ENCODE measurements at regions not wholly inside any gene's neighbourhood (a gene's known extent, or its start where the extent isn't known, plus 50 kb on each side); places are given as distances from the start of the nearest gene placed in this dataset.
"Not testable (repeated sequence)": the region's sequence is repeated elsewhere in the genome, so short reads cannot be mapped to it uniquely, and the experiment has no call there.

DNA sequence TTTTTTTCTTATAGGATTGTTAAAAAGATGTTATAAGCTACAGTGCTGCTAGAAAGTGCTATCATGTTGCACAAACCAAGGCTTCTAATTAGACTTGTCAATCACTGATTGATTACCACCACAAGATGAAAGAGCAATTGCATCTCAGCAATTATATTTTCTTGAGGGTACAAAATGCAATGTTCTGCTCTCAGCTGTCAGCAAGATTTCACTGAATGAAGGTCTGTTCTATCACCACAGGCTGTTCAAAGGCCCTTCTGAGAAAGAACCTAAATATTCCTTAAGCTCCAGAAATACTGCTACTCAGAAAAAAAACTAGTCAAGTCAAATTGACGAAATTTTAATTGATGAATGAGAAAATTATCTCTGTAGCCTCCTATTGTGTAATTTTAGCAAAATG is 301.9 kb upstream of the KYNU start:
- DNase-seq (ENCODE audit: low read depth): no peak

DNA sequence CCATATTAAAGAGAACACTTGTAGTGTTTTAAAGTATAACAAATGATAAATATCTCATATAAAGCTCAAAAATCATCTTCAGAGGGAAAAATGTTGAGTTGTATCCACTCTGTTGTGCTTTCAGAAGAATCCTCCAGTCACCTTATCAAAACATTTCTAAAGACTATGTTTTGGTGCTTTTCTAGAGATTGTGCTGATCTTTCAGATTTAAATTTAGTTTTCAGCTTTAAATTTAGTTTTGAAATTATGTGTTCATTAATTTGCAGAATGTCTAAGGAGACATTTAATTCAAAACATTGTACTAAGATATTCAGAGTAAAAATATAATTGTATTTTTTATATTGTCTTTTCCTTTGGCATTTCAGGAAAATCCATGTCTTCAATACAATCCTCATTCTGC is 303.1 kb upstream of the KYNU start:
- DNase-seq (ENCODE audit: low read depth): no peak

DNA sequence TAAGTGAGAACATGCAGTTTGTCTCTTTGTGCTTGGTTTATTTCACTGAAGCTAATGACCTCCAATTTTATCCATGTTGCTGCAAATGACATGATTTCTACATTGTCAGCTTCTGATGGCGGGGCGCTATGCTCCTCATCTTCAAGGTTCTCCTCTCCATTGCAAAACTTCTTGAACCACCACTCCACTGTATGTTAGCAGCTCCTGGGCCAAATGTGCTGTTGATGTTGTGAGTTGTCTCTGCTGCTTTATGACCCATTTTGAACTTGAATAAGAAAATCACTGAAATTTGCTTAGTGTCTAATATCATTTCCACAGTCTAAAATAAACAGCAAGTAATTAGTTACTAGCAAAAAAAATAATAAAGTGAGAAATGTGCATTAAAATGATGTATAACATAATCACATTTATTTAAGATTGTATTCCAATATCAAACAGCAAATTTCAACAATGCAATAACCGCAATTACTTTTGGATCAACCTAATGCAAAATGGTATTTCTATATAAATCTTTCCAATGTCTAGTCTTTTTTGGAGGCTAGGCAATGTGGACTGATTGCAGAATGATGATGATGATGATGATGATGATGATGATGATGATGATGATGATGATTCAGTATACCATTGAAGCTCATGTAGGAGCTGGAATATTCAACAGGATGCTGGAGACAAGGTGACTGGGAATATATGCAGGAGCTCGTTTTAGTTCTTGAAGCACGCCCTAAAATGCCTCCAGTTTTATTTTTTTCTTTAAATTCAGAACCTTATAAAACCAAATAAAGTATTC is 304.9 kb upstream of the KYNU start:
- no peak for DNase-seq (ENCODE audit: low read depth)

DNA sequence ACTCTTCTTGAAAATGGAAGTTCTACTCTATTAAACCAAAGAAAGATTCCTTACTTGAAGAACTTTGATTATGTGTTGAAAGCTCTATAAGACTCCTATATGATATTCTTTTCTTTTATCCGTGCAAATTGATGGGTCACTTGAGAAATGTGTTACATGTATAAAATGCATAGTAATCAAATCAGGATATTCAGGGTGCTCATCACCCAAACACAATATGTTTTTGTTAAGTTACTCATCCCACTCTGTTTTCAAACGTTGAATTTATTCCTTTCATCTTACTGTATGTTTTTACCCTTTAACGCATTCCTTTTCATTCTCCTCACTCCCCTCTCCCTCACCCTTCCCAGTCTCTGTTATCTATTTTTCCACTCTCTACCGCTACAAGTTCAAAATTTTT is 305.5 kb upstream of the KYNU start:
- no peak for DNase-seq (ENCODE audit: low read depth)

DNA sequence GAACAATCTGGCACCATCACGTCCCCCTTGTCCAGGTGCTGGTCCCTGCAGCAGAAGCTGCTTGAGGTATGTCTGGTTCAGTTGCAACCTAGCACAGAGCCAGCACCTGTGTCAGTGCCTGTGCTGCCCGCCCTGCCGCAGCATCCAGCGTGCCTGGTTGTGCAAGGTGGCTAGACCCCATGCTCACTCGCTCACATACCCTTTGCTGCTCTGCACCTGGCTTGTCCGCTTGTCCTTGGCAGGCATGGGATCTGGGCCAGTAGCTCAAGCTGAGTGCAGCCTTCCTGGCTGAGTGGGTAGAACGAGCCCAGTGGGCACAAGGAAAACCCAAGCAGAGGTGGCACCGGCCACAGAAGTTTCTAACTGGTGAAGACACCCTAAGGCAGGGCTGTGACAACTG is 314.6 kb upstream of the KYNU start:
- no peak for DNase-seq (ENCODE audit: low read depth)

DNA sequence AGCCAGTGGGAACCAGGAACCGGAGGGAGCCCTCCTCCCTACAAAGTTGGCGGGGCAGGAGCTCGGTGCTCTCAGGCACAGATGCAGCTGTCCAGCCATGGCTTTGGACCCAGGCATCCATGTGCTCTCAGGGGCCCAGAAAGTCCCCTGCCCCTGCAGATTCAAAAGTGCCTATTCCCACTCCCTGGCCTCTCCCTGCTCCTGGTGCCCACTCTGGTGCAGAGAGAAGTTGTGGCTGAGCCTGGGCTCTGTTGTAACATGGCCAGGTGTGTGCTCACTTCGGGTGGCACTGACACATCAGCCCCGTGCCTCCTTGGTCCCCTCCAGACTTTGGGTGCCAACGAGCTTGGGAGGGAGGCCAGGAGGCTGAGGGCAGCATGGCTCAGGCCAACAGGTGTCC is 315.8 kb upstream of the KYNU start:
- no peak for DNase-seq (ENCODE audit: low read depth)

DNA sequence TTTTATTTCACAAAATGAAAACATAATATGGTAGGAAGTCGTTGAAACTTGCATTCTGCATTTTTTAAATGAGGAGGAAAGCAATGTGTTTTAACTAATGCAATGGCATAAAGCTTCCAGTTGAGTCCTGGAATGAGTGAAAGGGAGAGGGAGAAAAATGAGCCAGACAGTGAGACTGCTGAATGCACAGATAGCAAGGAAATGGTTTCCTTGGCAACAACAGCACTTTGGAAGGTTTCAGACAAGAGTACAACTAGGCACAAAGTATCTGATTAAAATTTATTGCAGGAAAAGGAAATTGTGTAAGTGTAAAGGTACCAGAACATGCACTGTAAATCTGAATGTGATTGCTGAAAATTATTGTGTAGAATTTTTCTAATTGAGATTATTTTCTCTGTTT is 320.1 kb upstream of the KYNU start:
- no peak for DNase-seq (ENCODE audit: low read depth)

DNA sequence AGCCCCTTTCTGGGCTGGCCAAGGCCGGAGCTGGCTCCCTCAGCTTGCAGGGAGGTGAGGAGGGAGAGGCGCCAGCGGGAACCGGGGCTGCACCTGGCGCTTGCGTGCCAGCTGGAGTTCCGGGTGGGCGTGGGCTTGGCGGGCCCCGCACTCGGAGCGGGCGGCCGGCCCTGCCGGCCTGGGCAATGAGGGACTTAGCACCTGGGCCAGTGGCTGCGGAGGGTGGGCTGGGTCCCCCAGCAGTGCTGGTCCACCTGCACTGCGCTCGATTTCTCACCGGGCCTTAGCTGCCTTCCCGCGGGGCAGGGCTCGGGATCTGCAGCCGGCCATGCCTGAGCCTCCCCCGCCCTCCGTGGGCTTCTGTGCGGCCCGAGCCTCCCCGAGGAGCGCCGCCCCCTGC is 331.5 kb upstream of the KYNU start:
- not testable (repeated sequence) for DNase-seq (ENCODE audit: low read depth)

DNA sequence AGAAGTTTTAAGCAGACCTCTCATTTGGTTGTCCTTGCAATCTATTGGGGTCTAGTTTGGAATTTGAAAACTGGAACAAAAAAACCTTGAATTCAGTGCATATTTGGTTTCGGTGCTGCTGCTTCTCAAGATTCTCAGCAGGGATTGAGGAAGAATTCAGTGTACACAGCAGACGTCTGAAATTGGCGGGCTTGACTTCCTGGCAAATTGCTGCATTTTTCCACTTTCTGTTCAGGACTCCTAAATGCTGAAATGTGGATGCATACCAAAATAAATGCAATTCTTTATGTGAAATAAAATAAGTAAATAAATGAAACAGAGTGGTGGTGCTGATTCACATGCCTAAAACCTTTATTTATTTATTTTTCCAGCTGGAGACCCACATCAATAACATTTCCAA is 332.4 kb upstream of the KYNU start:
- DNase-seq (ENCODE audit: low read depth): no peak

DNA sequence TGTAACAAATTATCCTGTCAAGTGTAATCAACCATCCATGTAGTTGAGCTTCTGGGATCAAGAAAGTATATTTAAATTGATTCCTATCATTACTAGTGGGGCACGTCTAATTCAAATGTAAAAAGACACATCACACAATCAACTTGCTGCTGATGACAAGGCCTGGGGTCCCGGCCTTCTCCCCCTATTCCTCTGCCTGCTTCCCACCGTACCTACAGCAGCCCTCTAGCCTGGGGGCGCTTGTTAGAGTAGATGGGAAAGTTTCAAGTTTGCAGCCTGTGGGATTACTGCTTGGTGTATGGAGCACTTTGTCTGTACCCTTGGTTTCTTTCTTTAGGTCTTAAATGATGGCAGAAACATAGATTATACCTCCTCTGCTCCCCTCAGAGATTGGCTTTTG is 333.3 kb upstream of the KYNU start:
- no peak for DNase-seq (ENCODE audit: low read depth)

DNA sequence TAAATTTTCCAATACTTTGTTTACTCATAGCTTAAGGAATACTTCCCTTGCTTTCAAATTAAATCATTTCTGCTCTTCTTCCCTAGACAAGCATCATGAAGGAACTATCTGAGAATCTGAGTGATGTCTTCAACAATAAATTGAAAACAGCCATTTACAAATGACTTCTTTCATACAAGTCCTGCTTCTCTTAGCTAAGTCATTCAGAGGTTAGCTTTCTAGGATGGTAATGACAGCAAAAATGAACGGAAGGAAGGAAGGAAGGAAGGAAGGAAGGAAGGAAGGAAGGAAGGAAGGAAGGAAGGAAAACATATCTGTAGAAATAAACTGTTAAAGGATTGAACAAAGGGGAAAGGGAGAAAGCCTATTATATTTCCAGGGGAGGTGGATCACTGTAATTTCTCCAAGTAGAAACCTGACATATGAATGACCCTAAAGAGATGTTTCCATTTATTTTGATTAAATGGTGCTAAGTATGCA is 335.0 kb upstream of the KYNU start:
- DNase-seq (ENCODE audit: low read depth): no peak

DNA sequence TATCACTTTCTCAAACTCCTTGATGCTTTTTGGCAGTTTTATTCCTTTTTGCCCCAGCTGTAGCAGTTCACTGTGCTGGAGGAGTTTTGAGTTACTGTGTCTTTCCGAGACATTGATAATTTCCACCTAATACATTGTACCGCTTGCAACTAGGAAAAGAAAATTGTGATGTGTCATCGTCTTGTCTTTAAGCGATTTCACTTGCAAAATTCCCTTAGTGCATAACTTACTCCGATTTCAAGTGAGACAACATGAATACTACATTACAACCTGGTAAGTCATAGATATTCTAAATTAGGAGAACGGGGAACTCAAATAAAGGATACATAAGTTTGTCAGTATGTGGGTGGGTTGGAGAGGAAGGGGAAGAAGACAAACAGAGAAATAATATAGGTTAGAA is 340.5 kb upstream of the KYNU start:
- DNase-seq (ENCODE audit: low read depth): no peak

DNA sequence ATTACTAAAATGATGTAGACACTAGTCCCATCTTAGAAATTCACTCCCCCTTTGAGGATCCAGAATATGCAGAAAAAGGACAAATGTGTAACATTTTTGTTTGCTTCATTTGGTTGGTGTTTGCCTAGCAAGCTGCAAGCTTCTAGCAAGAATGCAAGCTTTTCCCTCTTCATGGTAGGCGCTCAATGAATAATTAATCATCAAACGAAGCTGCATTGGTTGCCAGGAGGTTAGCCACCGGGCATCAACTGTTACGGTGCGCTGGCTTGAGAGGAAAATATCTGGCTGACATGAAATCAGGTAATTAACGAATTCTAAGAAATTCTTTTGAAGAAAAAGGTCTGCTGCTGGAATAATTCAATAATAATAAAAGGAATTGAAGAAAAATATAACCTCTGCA is 341.0 kb upstream of the KYNU start:
- no peak for DNase-seq (ENCODE audit: low read depth)

DNA sequence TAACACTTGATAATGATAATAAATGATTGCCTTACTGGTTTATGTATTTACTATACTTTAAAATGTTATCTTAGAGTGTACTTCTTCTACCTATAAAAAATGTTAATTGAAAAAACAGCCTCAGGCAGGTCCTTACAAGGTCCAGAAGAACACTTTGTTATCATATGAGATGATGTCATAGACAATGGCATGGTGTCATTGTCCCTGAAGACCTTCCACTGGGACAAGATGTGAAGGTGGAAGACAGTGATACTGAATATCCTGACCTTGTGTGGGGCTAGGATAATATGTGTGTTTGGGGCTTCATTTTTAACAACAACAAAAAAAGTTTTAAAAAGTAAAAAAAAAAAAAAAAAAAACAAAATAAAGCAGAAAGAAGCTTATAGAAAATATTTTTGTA is 342.2 kb upstream of the KYNU start:
- no peak for DNase-seq (ENCODE audit: low read depth)

DNA sequence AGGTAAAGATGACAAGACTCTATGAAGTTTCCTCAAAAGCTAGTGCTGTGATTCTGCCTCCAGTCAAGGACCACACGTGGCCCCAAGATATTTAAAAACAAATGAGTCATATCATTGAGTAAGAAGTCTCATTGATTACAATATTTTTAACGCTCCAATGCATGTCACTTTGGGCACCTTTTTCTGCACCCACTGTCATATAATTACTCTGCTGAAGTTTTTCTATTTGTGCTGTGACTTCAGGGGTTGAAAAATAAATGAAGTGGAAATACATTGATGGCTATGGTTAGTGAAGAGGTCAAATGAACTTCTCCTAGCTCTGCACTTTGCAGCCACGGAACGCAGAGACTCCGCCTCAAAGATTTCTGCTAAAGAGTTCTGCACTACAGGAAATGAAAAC is 344.3 kb upstream of the KYNU start:
- DNase-seq (ENCODE audit: low read depth): no peak

DNA sequence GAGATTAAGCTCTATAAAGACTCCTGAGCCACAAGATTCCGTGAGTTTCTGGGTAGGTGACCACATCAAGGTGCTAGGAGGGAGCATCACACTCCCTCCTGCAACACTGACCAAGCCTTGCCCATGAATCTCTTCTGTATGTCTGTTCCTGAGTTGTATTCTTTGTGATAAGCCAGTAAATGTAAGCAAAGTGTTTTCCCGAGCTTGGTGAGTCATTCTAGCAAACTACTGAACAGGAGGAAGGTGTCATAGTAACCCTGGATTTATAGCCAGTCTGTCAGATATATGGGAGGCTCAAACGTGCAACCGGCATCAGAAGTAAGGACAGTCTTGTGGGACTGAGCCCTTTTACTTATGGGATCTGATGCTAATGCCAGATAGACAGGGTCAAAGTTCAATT is 346.1 kb upstream of the KYNU start:
- no peak for DNase-seq (ENCODE audit: low read depth)

DNA sequence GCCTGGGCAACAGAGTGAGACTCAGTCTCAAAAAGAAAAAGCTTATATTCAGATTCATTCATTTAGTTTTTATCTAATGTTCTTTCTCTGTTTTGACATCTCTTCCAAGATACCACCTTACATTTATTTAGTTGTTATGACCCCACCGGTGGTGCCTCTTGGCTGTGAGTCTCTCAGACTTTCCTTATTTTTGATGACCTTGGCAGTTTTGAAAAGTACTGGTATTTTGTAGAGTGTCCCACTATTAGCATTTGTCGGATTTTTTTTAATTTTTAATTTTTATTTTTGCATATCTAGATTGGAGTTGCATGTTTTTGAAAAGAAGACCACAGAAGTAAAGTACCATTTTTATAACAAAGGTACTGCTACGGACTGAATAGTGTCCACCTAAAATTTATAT is 351.7 kb upstream of the KYNU start:
- no peak for DNase-seq (ENCODE audit: low read depth)

DNA sequence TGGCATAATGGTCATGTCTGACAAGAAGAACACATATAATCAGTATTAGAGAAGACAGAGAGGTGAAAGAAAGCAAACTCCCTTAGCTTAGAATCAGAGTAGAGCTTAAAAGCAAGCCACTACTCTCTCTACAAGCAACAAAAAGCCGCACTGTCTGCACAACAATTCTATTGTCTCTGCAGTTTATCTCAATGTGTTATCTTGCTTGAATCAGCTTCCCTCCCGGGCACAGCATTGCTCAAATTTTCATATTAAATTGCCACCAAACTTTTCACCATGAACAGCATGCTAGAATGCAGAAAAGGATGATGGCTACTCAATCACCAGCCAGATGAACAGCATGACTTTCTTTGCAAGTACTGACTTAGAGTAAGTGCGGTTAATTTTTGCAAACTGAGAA is 356.0 kb upstream of the KYNU start:
- no peak for DNase-seq (ENCODE audit: low read depth)

DNA sequence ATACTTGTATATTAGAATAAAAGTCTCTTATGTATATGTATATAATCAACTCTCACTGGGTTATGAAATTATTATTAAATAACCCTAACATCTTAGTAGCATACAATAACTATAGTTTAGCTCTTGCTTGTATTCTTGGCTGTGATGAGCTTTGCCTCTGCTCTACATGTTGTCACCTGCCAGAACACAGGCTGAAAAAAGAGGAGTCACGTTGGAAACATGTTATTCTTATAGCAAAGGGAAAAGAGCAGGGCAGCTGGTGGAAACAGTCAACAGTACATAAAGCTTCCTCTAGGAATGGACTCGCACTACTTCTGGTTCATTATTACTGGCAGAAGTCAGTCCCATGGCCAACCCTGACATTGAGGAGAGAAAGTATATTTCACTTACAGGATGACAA is 362.0 kb upstream of the KYNU start:
- DNase-seq (ENCODE audit: low read depth): no peak

DNA sequence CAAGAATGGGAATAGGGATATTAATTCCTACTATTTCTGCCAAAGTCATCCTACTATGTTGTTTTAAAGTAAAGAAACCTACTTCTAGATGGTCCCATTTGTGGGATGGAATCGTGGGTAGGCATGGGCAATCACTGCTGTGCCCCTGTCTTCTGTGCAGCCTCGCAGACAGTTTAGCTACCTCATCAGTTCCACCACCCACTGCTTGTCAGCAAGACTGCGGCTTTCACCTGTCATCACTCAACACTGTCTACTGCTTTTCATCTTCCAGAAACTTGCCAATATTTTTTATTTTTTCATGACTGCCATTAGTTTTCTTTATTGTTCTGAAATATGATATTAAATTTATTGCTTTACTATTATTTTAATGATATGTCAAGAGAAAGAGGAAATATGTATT is 368.1 kb upstream of the KYNU start:
- no peak for DNase-seq (ENCODE audit: low read depth)

DNA sequence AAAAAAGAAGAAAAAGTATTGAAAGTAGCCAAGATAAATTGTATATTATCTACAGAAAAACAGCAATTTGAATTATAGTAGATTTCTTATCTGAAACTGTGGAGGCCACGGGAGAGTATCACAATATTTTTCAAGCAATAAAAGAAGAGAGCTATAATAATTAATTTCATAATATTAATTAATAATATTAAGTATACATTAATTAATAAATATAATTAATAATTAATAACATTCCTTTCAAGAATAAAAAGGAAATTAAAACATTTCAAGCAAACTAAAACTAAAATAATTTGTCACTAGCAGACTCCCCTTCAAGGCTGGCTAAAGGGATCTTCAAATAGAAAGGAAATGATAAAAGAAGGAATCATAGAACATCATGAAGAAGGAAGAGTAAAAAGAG is 372.7 kb upstream of the KYNU start:
- DNase-seq (ENCODE audit: low read depth): no peak

DNA sequence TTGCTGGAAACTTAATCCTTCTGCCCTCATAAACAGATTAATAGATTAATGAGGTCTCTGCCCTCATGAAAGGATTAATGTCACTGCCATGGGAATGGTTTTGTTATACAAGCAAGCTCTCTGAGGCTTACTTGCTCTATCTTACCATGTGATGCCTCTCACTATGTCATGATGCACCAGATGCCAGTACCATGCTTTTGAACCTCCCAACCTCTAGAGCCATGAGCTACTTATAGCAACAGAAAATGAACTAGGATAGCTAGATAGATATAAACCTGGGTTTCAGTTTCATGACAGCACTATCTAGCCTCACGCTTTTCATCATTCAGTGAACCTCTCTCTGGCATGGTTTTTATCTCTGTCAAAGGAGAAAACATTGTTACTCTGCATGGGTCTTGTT is 371.6 kb upstream of the LRP1B start:
- DNase-seq (ENCODE audit: low read depth): no peak

DNA sequence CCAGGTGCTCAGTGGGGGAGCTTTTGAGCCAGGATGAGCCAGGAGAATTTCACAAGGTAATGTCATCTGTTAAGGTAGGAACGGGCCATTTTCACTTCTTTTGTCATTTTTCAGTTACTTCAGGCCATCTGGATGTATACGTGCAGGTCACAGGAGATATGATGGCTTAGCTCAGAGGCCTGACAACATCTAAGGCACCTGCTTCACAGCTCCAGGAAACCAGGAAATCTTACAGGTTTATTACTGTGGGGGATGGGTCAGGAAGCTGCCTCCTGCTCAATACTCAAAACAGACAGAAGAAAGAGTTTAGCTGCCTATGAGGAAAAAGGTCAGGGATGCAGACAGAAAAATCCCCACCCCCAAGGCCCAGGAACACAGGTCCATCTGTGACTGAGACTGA is 364.3 kb upstream of the LRP1B start:
- no peak for DNase-seq (ENCODE audit: low read depth)

DNA sequence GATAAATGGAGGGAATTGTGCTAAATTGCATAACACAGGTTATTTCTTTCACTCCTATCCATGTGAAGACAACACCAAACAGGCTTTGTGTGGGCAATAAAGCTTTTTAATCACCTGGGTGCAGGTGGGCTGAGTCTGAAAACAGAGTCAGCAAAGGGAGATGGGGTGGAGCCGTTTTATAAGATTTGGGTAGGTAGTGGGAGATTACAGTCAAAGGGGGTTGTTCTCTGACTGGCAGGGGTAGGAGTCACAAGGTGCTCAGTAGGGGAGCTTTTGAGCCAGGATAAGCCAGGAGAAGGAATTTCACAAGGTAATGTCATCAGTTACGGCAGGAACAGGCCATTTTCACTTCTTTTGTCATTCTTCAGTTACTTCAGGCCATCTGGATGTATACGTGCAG is 358.8 kb upstream of the LRP1B start:
- DNase-seq (ENCODE audit: low read depth): not testable (repeated sequence)

DNA sequence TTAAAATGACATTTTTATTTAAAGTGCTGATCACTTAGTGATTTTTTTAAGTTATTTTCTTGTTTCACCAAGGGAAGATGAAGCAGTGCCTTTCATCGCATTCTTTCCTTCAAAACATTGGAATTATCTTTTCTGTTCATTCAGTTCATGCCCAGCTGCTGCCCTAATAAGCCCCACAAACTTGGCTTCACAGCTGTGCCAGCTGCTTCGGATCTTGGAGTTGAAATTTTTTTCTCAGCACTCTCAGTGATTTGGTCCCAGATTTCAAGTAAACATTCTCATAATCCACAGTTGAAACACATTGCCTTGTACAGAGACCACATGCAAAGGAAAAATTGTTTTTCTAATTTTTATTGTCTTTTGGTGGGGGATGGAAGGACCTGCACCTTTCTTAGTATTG is 353.3 kb upstream of the LRP1B start:
- DNase-seq (ENCODE audit: low read depth): no peak
